ENCODE measurements at regions not wholly inside any gene's neighbourhood (a gene's known extent, or its start where the extent isn't known, plus 50 kb on each side); places are given as distances from the start of the nearest gene placed in this dataset.
A peak's percentile ranks its signal among the peaks of the same experiment; 100 is the strongest.

- intact Hi-C loops (cut with DNase I): no loop called here
These were observed 54.7 kb upstream of the PGM2 start for GRCh38 chr4:37771771-37772170.

GRCh38 chr4:37770016-37770415 lies 56.5 kb upstream of the PGM2 start:
- H3K36me3 ChIP-seq: no peaks in the 10 kb centered on the region
- H3K27ac ChIP-seq: no peak overlapping the region
- H3K4me1 ChIP-seq: no peaks in the 10 kb centered on the region
- DNase-seq (ENCODE audit: low spot score in 2 of 2): no peak
- H3K9me3 ChIP-seq: no peaks in the 10 kb centered on the region
- intact Hi-C loops (cut with DNase I): no loop called here
- no peak overlapping the region for H3K4me3 ChIP-seq
- H3K27me3 ChIP-seq: no peaks in the 10 kb centered on the region
- no peak for TF ChIP-seq CTCF (IDR thresholded peaks at IDR 0.05)

More at GRCh38 chr4:37771771-37772170, 54.7 kb upstream of the PGM2 start:
- Histone ChIP-seq H3K27me3 (no peaks in the 10 kb centered on the region), H3K4me3 (no peak overlapping the region), H3K27ac (no peak overlapping the region), H3K9me3 (no peaks in the 10 kb centered on the region), H3K36me3 (no peaks in the 10 kb centered on the region), H3K4me1 (no peaks in the 10 kb centered on the region)
- no peak for TF ChIP-seq CTCF (IDR thresholded peaks at IDR 0.05)
- no peak for DNase-seq (ENCODE audit: low spot score in 2 of 2)

DNA sequence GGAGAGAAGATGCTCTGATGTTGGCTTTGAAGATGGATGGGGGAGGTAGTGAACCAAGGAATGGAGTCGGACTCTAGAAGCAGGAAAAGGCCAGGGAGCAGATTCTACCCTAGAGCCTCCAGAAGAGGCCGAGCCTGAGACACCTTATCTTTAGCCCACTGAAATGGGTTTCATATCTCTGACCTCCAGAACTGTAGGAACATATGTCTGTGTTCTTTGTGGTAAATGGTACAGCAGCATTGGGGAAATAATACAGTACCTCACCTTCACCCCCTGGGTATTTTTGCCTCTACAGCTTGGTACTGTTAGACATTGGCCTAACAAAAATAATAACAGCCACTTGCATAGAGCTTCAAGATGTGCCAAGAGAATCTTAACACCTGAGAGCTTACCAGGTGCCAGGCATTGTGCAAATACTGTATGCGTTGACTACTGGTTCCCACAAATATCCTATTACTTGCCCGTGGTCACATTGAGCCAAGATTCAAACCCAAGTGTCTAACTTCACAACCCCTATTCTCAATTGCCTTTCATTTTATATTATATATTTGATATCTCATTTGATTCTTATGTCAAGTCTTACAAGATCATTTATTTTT lies 57.0 kb upstream of the PGM2 start:
- Histone ChIP-seq H3K4me1 (no peaks in the 10 kb centered on the region), H3K27ac (no peak overlapping the region), H3K4me3 (no peak overlapping the region), H3K36me3 (no peaks in the 10 kb centered on the region), H3K9me3 (no peaks in the 10 kb centered on the region), H3K27me3 (no peaks in the 10 kb centered on the region)
- no peak for TF ChIP-seq CTCF (IDR thresholded peaks at IDR 0.05)
- DNase-seq (ENCODE audit: low spot score in 2 of 2): no peak
- intact Hi-C loops (cut with DNase I): no loop called here

DNA sequence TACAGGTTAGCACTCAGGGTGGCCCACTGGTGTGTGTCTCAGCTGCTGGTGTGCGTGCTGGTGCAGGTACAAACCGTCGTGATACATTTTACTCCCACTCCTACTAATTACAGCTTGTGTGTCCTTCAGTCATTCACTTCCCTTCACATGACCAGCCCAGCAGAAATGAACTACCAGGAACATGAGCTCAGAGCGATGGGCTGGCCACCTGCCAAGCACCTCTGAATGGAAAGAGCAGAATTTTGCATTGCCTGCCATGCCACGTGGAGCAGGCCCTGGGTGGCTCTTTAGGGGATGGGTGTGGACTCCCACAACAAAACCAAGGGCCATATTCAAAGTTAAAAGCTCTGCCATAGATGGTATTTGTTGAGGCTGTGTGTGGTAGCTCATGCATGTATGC lies 58.9 kb upstream of the PGM2 start:
- peak; percentile 29 to 69 for DNase-seq (ENCODE audit: low spot score in 2 of 2)
- H3K9me3 ChIP-seq: no peaks in the 10 kb centered on the region
- H3K27me3 ChIP-seq: no peaks in the 10 kb centered on the region
- intact Hi-C loops (cut with DNase I): no loop called here
- H3K4me3 ChIP-seq: no peak overlapping the region
- no peaks in the 10 kb centered on the region for H3K36me3 ChIP-seq
- no peak for TF ChIP-seq CTCF (IDR thresholded peaks at IDR 0.05)
- no peaks in the 10 kb centered on the region for H3K4me1 ChIP-seq
- no peak overlapping the region for H3K27ac ChIP-seq

DNA sequence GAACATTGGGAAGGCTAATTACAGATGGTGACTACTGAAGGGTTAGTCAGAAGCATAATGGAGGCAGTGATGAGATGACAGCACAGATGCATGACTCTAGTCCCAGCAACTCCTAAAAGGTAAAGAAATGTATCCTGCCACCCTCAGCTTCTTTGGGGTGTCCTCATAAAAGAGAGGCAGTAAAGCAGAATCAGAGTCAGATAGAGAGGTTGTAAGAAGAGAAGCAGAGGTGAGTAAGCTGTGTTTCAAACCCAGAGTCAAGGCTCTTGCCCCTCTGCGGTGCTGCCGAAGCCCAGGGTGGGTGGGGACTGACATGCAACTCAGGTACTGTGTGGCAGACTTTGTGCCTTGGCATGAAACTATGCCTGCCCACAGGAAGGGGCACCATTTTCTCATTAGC lies 59.5 kb upstream of the PGM2 start:
- Histone ChIP-seq H3K36me3 (no peaks in the 10 kb centered on the region), H3K27me3 (no peaks in the 10 kb centered on the region), H3K27ac (no peak overlapping the region), H3K4me3 (no peak overlapping the region), H3K4me1 (no peaks in the 10 kb centered on the region), H3K9me3 (no peaks in the 10 kb centered on the region)
- DNase-seq (ENCODE audit: low spot score in 2 of 2): no peak
- intact Hi-C loops (cut with DNase I): no loop called here
- TF ChIP-seq CTCF (IDR thresholded peaks at IDR 0.05): no peak

- H3K4me1 ChIP-seq: no peaks in the 10 kb centered on the region
- no peaks in the 10 kb centered on the region for H3K27me3 ChIP-seq
- H3K27ac ChIP-seq: no peak overlapping the region
- H3K4me3 ChIP-seq: no peak overlapping the region
- DNase-seq (ENCODE audit: low spot score in 2 of 2): no peak
- H3K9me3 ChIP-seq: no peaks in the 10 kb centered on the region
- intact Hi-C loops (cut with DNase I): no loop called here
- no peaks in the 10 kb centered on the region for H3K36me3 ChIP-seq
- TF ChIP-seq CTCF (IDR thresholded peaks at IDR 0.05): no peak
These were observed 60.7 kb upstream of the PGM2 start for GRCh38 chr4:37765741-37766140.
